HG03139 (cell line): ENCODE measurements at regions not wholly inside any gene's neighbourhood (a gene's known extent, or its start where the extent isn't known, plus 50 kb on each side); places are given as distances from the start of the nearest gene placed in this dataset.
"Not testable (repeated sequence)": the region's sequence is repeated elsewhere in the genome, so short reads cannot be mapped to it uniquely, and the experiment has no call there.

Source experiments
- ATAC-seq: cut with Tn5 transposase; IDR thresholded peaks from one replicate; pipeline ENCODE4 v1.9.1; 2021; ENCODE audit not compliant: unreplicated experiment

GRCh38 chr3:143175940-143176894, 56.6 kb downstream of the CHST2 start:
- not testable (repeated sequence) for ATAC-seq

DNA sequence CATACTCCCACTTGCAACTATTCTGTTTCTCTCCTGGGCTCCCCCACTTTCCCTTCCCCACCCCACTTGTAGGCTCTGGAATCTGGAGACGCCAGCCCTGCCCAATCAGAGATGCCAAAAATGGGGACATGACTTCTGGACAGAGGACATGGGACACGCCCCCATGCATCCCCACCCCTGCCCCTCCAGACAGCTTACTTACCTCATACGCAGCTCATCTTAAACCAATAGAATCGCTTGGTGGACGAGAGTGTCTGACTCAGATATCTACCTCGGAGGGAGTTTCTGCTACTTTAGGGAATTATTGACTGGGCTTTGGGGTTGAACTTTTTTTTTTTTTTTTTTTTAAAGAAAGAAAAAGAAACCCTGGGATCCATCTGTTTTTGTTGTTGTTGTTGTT, 58.4 kb downstream of the CHST2 start:
- not testable (repeated sequence) for ATAC-seq

DNA sequence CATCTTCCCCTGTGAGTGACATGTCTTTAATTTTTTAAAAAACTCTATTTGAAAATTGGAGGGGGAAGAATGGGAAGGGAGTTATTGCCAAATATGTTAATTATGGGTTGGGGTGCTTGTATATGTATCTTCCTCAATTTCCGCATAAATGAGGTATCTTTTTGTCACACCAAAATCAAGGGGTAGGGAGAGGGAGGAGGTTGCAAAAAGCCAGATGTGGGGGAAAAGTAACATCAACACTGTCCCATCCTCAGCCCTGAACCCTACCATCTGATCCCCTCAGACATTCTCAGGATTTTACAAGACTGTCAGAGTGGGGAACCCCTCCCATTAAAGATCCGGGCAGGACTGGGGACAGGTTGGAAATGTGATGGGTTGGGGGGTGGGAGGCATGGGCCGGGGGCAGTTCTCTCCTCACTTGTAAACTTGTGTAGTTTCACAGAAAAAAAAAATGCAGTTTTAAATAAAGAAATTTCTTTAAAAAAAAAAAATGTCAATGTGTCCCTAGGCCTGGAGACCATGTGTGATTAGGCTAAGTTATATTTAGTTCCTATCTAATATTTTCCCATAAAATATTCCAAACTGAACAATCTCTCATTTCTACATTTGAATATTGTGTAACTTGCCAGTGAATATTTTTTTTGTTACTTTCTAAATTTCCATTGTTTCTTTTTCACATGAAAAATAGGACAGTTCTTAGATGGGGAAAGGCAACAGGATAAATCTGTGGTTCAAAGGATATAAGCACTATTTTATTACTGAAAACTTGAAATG, 59.4 kb downstream of the CHST2 start:
- not testable (repeated sequence) for ATAC-seq

GRCh38 chr3:143179603-143180002, 60.0 kb downstream of the CHST2 start:
- ATAC-seq: no peak

- ATAC-seq: not testable (repeated sequence)
Measured at GRCh38 chr3:143180860-143181259, 61.3 kb downstream of the CHST2 start.

- ATAC-seq: not testable (repeated sequence)
Measured at GRCh38 chr3:143181977-143182376, 62.4 kb downstream of the CHST2 start.

DNA sequence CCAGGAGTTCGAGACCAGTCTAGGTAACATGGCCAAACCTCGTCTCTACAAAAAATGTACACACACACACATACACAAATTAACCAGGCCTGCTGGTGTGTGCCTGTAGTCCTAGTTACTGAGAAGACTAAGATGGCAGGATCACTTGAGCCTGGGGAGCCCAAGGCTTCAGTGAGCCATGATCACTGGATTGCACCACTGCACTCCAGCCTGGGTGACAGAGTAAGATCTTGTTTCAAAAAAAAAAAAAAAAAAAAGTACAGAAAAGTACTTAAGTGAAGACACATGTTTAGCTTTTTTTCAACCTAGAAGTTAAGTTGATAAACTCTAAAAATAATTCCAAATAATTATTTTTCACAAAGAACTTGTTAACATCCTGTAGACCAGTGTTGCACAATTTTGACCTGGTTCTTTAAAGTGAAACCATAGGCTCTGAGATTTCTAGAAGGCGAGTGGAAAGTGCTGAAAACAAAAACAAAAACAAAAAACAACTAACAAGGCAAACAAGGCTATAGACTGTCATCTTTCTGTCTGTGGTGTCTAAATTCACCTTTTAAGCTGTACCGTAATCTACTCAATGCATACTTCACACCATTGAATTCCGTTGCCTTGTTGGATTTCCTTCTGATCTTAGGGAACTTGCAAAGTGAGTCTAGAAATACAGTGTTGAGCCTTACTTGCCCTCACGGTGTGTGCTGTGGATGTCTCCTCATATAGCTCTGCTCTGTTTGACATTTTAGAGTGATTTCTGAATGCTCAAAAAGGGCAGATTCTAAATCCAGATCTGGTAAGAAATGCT, 63.5 kb downstream of the CHST2 start:
- no peak for ATAC-seq

DNA sequence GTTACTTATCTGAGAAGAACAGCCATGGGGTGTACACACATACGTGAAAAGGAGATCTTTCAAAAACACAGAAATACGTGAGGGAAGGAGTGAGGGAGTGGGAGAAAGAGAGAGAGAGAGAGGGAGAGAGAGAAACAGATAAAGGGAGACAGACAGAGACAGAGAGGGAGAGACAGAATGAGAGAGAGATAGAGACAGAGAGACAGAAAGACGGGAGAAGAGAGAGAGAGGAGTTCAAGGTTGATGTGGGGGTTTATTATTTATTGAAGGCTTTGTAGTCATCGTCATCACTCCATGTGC, 64.0 kb downstream of the CHST2 start:
- no peak for ATAC-seq

GRCh38 chr3:143184099-143184498, 64.5 kb downstream of the CHST2 start:
- no peak for ATAC-seq

- no peak for ATAC-seq
Measured at GRCh38 chr3:143185401-143185800, 65.8 kb downstream of the CHST2 start.

- ATAC-seq: no peak
Measured at GRCh38 chr3:143187111-143187510, 67.5 kb downstream of the CHST2 start.

DNA sequence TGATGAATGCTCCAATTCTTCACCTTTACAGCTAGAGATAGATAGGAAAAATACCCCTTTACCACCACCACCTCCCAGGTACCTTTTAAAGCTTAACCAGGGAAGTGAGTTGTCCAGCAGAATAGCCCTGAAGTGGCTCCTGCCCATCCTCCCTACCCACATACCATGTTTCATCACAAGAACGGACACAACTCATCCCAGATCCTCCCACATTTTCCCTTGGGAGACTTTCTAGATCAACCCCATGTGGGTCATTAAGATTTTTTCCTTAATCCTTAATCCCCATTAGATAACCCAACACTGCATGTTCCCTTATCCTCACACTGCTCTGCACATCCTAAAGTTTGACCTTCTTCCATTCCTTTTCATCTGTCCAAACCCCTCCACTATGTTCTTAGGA, 69.3 kb downstream of the CHST2 start:
- no peak for ATAC-seq

GRCh38 chr3:143190101-143190500, 70.5 kb downstream of the CHST2 start:
- no peak for ATAC-seq

- no peak for ATAC-seq
Measured at GRCh38 chr3:143192193-143192592, 72.6 kb downstream of the CHST2 start.

GRCh38 chr3:143200001-143200924, 80.7 kb downstream of the CHST2 start:
- no peak for ATAC-seq

GRCh38 chr3:143201045-143201444, 81.5 kb downstream of the CHST2 start:
- ATAC-seq: no peak

GRCh38 chr3:143201870-143202752, 82.5 kb downstream of the CHST2 start:
- ATAC-seq: no peak

DNA sequence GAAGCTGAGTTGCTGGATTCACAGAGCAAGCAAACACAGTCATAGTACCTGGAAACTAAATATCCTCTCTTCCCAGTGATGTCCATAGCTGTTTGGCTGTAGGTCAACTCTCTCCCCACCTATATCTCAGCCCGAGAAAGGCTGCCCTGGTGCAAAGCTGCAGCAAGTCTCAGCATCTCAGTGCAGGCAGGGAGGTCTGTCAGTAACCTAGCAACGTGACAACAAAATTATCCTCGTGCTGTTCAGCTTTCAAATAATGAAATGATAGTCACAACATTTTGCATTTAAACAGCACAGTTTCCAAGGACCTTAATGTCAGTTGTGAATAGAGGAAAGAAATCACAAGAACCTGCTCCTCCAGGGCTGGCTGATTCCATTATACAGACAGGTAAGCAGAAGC, 83.6 kb downstream of the CHST2 start:
- no peak for ATAC-seq

DNA sequence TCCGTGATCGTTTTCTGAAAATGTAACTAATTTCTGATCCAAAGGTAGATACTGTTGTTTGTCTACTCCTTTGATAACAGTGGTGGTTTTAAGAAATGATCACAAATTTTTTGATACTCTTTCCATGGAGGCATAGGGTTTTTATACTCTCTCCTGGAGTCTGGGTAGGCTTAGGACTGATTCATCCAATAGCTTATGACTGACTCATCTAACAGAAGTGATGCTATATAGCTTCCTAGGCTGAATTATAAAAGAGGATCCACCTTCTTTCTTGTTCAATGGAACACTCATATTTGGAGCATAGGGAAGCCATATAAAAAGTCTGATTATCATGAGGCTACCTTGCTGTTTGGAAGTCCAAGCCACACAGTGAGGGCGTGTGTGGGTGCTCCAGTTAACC, 84.3 kb downstream of the CHST2 start:
- ATAC-seq: no peak
